HG03196 (cell line): ENCODE measurements at regions not wholly inside any gene's neighbourhood (a gene's known extent, or its start where the extent isn't known, plus 50 kb on each side); places are given as distances from the start of the nearest gene placed in this dataset.
"Not testable (repeated sequence)": the region's sequence is repeated elsewhere in the genome, so short reads cannot be mapped to it uniquely, and the experiment has no call there.

Source experiments
- ATAC-seq: cut with Tn5 transposase; IDR thresholded peaks from one replicate; pipeline ENCODE4 v1.9.1; 2021; ENCODE audit not compliant: unreplicated experiment

DNA sequence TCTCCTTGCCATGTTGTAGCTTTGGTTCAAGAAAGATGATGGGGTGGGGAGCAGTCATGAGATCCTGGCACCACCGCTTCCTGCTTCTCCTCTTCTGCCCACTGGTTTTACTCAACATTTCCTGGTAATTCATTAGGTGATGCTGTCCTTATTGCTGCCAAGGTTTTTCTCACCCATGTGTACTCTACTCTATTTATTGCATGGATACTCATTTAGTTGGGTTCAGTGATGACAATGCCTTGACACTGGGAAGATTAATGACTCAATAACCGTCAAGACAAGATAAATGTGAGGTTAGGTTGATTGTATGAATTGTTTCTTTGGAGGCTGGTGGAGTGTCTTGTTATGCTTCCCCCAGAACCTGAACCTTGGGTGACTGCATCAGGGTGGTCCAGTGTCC is 484.2 kb downstream of the SIPA1L2 start:
- no peak for ATAC-seq

DNA sequence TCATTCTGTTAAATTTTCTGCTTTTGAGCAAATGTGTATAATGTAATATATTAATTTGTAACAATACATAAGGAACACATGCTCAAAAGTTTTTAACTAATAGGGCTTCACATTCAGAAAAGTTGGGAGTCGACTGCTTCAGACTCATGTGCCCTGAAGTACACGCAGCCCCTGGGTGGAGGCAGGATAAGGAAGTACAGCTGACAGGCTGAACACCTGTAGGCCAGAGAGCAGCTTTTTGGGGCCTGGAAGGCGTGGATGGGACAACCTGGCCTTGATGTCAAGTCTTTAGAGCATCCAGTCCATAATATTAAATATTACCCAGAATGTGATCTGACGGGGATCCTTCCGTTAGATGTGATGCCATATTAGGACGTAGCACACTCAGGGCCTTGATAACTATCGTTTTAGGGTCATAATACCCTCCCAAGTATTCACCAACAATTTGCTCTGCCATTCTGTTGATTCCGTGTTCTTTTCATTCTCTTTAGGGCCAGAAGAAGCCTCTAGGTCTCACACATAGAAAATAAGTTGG is 485.2 kb downstream of the SIPA1L2 start:
- ATAC-seq: no peak

DNA sequence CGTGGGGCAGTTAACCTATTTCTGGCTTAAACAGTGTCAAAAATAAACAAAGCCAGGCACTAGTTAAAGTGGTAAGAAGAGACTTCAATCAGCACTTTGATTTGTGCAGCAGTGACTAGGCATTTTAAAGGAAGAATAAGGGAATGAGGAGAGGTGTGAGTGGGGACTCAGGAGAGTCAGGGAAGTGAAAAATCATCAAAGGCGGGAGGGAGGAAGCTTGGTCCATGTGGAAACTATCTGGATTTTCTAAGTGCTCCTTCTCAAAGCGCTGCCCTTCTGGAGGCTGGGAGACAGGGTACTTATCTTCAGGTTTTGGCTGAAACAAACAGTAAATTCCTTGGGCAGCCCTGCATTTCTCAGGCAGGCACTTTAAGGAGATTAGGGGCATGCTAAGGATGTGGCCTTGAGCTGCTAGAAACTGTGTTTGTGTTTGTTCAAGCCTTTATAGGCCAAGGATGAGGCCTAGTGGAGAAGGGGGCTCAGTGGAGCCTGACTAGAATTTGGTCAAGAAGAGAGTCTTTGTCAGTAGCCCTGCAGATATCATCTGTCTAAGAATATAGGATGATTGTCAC is 486.5 kb downstream of the SIPA1L2 start:
- no peak for ATAC-seq

DNA sequence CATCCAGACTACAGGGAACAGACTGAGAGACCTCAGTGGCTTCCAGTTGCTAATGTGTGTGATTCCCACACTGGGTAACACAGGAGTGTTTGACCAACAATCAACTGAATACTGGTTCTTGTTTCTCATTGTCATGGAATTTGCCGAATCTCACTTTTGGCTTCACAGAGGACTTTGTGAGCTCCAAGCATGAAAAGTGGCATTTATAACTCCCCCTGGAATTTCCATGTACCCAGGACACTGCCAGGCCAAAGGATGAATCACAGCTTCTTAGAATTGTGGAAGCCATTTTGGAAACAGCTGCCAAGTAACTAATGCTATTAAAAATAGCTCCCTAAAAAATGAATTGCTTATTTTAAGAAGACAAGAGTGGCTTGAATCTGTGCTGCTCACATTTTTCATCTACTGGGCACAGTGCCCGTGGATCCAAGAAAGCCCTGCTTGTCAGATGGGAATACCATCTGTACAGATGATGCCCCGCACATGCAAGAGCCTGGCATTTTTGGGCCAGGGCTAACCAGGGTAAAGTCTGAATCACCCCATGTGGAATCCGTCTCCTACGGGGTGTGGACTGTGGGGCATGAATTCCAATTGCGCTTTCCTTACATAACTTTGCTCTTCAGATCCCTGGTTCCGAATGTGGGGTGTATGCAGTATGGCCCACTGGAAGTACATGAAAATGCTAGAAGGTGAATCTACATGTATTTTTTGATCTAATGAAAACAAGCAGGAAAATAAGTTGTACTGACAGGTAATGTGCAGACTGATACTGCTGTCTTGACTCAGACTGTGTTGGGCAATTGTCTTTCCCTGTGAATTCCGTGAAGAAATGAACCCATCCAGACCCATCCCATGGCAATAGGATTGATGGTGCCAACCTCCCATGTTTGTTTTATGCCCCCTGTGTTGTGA is 487.3 kb downstream of the SIPA1L2 start:
- no peak for ATAC-seq

DNA sequence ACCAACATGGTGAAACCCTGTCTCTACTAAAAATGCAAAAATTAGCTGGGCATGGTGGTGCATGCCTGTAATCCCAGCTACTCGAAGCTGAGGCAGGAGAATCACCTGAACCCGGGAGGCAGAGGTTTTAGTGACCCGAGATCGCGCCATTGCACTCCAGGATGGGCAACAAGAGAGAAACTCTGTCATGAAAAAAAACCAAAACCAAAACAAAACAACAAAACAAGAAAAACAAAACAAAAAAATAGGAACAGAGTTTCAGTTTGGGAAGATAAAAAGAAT is 488.8 kb downstream of the SIPA1L2 start:
- not testable (repeated sequence) for ATAC-seq

DNA sequence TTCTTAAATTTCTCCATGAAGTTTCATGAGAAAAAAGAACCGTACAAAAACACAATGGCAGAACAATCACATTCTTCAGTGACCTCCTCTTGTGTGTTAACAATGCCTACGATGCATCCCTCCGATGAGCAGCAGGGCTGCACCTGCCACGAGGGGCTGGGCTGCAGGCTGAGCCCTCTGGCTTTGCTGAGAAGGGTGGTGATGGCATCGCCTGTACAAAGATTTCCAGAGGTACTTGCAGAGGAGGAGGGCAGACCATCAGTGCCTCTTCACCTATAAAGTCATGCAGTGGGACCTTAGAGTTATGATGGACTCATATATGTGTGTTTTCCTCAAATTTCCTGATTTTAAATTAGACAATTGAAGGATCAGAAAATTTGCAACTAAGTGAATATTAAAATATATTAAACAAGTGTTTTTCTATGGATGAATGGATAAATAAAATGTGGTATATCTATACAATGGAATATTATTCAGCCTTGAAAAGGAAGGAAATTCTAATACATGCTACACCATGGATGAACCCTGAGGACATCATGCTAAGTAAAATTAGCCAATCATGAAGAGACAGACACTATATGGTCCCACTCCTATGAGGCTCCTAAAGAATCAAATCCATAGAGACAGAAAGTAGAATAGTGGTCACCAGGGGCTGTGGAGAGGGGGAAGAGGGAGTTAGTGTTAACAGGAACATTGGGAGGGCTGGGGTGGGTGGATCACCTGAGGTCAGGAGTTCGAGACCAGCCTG is 489.3 kb downstream of the SIPA1L2 start:
- ATAC-seq: no peak

DNA sequence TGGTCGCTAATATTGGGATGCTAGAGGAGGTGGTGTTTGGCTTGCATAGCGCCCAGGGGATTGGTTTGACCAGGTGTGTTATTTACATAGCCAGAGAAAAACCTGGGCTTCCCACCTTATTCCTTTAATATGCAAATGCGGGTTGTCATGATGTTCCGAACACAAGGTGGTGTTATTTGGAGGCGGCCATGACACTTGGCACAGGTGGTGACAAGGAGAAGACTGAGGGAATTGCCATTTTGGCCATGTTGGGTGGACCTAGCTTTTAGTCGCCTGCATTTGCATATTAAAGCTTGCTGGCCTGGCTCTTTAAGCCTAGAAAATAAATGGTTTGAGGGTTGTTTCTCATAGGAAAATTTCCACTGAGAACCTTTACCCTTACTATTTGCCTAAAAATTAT is 490.5 kb downstream of the SIPA1L2 start:
- ATAC-seq: no peak

DNA sequence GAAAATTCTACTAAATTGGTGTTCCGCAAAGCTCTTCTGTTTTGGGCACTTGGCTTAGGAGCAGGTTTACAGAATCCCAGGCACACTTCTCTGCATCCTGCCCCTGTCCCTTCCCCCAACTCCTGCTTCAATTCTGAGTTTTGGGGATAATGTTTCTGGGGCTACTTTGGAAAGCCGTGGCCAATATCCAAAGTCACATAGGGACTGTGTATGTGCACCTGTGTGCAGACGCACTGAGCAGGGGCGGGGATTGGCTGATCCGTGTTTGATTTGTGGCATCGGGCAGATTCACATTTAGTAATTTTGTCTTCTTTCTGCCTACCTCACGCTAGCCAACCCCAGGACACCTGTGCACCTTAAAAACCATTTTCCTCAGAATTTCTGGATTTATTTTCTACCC is 491.9 kb downstream of the SIPA1L2 start:
- no peak for ATAC-seq

DNA sequence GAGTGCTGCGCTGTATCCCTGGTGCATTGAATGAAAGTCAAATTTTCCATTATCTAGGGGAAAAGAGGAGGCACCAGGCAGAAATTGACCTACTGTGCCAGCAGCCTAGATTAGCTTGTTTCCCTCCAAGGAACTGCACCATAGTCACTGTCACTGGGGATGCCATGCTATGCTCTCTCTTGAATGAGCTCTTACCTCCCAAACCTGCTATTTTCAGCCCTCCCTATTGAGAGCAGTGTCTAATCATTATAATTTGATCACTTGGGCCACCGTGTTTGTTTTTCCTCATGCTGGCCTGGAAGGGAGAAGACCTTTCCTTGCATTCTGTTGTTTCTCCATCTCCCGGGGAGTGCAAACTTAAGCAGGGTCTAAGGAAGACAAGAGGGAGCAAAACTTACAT is 492.9 kb downstream of the SIPA1L2 start:
- ATAC-seq: no peak

DNA sequence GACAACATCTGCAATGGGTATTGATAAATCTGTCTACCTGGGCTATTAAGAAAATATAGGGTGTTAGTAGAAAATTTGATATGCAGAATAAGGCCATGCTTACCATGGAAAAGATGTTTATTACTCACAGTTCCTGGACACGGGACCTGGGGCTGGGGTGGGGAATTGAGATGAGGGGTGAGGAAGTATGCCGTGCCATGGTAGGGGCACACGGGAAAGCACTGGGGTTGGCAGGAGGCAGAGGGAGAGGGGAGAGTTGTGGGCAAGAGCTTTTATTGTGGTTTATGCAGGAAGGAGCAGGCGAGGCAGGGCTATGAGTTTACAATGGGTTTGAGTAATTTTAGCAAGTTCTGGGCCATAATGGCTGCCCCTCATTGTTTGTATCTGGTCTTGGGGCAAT is 493.8 kb downstream of the SIPA1L2 start:
- ATAC-seq: no peak

DNA sequence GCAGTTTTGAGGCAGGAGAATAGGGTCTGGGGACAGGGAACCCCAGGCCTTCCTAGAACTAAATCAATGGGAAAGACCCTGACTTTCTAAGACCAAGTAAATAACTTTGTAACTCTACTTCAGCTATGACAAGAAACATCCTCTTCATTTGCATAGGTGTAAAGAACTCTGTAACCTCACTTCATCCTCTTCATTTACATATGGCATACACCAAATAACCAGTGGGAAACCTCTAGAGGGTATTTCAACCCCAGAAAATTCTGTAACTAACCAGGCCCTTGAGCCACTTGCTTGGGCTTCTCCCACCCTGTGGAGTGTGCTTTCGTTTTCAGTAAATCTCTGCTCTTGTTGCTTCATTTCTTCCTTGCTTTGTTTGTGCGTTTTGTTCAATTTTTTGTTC is 495.6 kb downstream of the SIPA1L2 start:
- ATAC-seq: no peak

DNA sequence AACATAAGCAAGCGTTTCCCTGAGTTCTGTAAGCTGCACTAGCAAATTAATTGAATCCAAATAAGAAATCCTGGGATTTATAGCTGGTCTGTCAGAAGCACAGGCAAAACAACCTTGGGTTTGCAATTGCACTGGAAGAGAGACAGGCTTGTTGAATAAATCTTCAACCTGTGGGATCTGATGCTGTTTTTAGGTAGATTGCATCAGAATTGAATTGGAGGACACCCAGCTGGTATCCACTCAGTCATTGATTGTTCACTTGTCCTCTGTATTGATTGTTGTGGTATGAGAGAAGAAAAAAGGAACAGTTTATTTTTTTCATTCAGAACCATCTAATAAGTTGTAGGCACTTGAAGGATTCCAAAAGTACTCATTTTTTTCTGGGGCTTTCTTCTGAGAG is 497.4 kb downstream of the SIPA1L2 start:
- ATAC-seq: no peak

DNA sequence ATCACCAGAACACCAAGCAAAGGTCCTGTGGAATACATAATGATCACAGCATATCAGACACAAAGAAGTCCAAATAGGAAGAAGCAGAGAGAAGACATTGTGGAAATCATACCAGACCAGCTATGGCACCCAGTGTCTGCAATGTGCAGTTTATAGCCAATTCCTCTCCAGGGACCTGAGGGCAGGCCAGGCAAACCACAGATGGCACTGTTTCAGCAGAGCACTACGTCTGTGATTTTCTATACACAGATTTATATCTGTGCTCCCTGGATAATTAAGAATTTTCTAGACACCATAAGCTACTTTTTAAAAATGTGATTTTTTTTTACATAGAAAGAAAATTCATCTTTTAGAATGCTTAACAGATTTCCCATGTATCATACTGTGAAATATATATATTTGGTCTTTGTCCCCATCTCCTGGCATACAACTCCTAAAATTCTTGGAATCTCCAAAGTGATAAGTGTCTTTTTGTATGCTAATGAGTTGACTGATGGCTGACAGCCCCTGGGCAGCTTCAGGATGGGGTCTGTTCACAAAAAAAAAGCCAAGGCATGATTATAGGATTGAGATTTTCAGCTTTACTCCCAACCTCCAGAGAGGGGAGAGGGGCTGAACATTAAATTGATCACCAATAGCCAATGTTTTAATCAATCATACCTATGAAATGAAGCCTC is 498.1 kb downstream of the SIPA1L2 start:
- ATAC-seq: no peak

DNA sequence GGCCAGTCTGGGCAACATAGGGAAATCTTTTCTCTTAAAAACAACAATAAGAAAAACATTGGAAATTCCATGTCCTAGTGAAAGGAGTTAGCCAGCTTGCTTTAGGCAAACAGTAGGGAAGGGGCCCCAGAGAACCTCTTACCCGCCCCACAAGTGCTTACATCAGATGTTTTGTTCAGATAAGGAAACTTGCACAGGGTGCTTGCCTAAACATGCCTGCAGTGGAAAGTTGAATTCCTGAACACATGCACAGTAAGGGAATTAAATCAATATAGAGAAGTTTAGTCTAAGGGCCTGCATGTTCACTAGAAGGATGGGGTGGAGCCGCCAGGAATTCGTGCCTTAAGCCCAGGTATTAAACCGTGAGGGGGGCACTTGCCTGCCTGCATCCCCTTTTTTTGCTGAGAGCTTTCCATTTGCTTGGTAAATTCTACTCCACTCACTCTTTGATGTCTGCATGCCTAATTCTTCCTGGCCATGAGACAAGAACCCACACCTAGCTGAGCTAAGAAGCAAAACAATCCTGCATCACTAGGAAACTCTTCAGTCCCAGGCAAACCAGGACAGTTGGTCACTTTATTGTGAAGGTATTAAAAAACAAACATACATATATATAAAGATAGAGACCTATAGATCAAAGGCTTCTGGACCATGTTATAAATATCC is 499.0 kb downstream of the SIPA1L2 start:
- no peak for ATAC-seq

DNA sequence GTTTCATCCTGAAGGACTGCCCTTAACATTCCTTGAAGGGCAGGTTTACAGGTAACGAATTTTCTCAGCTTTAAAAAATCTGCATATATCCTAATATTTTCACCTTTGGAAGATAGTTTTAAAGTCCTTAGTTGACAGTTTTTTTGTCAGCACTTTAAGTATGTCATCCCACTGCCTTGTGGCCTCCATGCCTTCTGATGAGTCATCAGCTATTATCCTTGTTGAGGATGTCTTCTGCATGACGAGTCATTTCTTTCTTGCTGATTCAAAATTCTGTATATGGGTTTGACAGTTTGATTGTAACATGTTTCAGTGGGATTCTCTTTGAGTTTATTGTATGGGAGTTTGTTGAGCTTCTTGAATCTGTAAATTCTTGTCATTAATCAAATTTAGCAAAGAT is 500.6 kb downstream of the DISC1 start:
- no peak for ATAC-seq

DNA sequence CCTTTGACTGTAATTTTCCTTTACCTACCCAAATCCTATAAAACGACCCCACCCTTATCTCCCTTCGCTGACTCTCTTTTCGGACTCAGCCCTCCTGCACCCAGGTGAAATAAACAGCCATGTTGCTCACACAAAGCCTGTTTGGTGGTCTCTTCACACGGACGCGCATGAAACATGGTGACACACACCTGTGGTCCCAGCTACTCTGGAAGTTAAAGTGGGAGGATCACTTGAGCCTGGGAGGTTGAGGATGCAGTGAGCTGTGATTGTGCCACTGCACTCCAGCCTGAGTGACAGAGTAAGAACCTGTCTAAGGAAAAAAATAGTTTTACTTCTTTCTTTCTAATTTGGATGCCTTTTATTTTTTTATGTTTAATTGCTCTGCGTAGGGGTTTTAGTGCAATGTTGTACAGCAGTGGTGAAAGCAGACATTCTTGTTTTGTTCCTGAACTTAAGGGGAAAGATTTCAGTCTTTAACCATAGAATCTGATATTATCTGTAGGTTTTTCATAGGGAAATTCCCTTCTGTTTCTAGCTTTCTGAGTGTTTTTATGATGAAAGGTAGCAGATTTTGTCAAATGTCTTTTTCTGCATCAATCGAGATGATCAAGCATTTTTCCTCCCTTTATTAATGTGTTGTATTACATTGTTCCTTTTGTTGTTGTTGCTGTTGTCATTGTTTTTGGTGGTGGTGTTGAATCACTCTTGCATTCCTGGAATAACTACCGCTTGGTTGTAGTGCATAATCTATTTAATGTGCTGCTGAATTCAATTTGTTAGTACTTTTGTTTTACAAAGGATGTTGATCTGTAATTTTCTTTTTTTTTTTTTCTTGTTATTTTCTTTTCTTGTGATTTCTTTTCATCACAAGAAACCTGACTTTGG is 497.4 kb downstream of the DISC1 start:
- no peak for ATAC-seq

DNA sequence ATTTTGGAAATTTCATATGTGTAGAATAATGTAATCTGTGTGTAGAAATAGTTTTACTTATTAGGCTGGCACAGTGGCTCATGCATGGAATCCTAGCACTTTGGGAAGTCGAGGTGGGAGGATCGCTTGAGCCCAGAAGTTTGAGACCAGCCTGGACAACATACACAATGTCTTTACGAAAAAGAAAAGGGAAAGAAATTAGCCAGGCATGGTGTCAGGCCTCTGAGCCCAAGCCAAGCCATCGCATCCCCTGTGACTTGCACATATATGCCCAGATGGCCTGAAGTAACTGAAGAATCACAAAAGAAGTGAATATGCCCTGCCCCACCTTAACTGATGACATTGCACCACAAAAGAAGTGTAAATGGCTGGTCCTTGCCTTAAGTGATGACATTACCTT is 491.3 kb downstream of the DISC1 start:
- not testable (repeated sequence) for ATAC-seq

DNA sequence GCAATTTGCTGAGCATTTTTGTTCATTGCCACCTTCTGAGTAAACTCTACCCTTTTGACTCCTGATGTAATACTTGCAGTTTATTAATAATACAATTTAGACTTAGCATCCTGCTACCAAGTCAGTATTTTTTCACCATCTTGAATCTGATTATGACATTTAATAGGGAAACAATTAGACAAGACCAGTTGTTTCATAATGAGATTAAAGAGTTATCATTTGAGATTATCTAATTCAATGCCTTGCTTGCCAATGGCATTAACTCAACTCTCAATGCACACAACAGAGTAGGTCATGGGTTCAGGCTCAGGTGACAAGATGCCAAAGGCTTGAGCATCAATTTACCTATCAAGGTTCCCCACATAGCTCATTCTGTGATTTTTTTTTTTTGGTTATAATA is 488.4 kb downstream of the DISC1 start:
- ATAC-seq: no peak

DNA sequence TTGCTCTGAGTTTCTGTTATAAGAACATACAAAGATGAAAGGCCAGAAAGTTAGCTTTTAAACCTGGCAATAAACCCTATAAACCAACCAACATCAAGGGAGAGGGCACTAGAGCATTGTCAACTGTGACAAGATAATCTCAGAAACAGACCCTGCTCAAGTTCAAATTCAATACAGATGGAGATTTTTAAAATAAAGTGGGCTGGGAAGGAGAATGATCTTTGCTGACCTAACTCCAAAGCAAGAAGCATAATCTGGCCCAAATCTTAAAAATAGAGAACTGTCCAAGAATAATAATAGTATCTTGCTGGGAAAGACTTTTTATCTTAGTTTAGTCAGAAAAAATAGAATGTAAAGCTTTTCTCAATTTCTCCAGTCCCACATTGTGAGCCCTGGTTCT is 485.5 kb downstream of the DISC1 start:
- ATAC-seq: no peak

DNA sequence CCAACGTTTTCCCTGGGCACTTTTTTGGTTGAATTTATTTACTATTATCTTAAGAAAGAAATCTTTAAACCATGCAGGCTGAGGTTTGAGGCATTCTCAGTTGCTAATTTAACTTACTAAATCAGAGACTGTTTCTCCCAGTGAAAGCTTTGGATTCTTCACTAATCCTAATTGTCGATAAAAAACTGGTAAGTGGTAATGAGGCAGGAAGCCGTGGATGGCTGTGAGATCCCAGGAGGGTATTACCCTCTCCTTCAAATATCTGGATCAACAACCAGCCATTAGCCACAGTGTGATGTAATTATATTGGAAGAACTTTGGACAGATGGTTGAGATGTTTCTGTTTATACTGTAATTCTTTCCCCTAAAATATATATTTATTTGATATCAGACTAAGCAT is 485.0 kb downstream of the DISC1 start:
- no peak for ATAC-seq
